ENCODE measurements at regions not wholly inside any gene's neighbourhood (a gene's known extent, or its start where the extent isn't known, plus 50 kb on each side); places are given as distances from the start of the nearest gene placed in this dataset.

GRCh38 chr2:84373391-84373790 lies 85.7 kb downstream of the SUCLG1 start:
- H3K27ac ChIP-seq (ENCODE audit: low read depth, low read length) = no peak overlapping the region
- 57% methylated on average over 1 of the region's 2 CpGs for WGBS (ENCODE audit: insufficient coverage)
- DNase-seq (ENCODE audit: low read depth in 4 of 6, low spot score in 6 of 6) = no peak

GRCh38 chr2:84362541-84362940 lies 96.5 kb downstream of the SUCLG1 start:
- WGBS (ENCODE audit: insufficient coverage) = no CpG with 5 or more reads among the region's 1 CpG

More at GRCh38 chr2:84373391-84373790, 85.7 kb downstream of the SUCLG1 start:
- Histone ChIP-seq H3K4me1 (ENCODE audit: control insufficient read depth, insufficient read depth, low read length) (no peaks in the 10 kb centered on the region), H3K4me3 (ENCODE audit: low read depth, low read length) (no peak overlapping the region), H3K36me3 (ENCODE audit: control insufficient read depth, insufficient read depth, low read length) (no peaks in the 10 kb centered on the region), H3K9me3 (ENCODE audit: control insufficient read depth, insufficient read depth, low read length) (no peaks in the 10 kb centered on the region), H3K27me3 (ENCODE audit: control insufficient read depth, insufficient read depth, low read length) (no peaks in the 10 kb centered on the region)

DNA sequence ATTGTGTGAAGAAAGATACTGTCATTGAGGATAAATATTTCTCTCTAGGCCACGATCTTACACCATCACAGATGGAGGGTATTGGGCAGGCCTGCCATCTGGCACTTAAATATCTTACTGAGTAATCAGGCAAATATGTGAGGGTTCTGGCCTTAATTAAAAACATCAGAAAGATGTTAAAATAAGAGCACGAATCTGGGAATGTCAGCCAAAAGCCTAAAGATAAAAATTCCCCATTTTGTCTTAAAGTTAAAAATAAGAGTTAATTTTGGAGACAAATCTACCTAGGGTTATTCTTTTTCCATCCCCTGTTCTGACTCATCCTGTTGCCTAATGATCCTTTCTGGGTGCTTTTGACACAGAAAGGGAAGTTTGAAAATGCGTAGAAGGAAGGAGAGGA lies 121.0 kb downstream of the SUCLG1 start:
- Histone ChIP-seq H3K36me3 (ENCODE audit: control insufficient read depth, insufficient read depth, low read length) (no peaks in the 10 kb centered on the region), H3K27me3 (ENCODE audit: control insufficient read depth, insufficient read depth, low read length) (no peaks in the 10 kb centered on the region), H3K27ac (ENCODE audit: low read depth, low read length) (no peak overlapping the region), H3K4me1 (ENCODE audit: control insufficient read depth, insufficient read depth, low read length) (no peaks in the 10 kb centered on the region), H3K4me3 (ENCODE audit: low read depth, low read length) (no peak overlapping the region), H3K9me3 (ENCODE audit: control insufficient read depth, insufficient read depth, low read length) (no peaks in the 10 kb centered on the region)
- no peak for DNase-seq (ENCODE audit: low read depth in 4 of 6, low spot score in 6 of 6)
- WGBS (ENCODE audit: insufficient coverage) = no CpG with 5 or more reads among the region's 3 CpGs

More at GRCh38 chr2:84362541-84362940, 96.5 kb downstream of the SUCLG1 start:
- H3K9me3 ChIP-seq (ENCODE audit: control insufficient read depth, insufficient read depth, low read length) = peaks cover 5% of the 10 kb centered on the region
- no peaks in the 10 kb centered on the region for H3K36me3 ChIP-seq (ENCODE audit: control insufficient read depth, insufficient read depth, low read length)
- H3K27ac ChIP-seq (ENCODE audit: low read depth, low read length) = no peak overlapping the region
- H3K4me1 ChIP-seq (ENCODE audit: control insufficient read depth, insufficient read depth, low read length) = no peaks in the 10 kb centered on the region
- H3K27me3 ChIP-seq (ENCODE audit: control insufficient read depth, insufficient read depth, low read length) = no peaks in the 10 kb centered on the region
- H3K4me3 ChIP-seq (ENCODE audit: low read depth, low read length) = no peak overlapping the region
- DNase-seq (ENCODE audit: low read depth in 4 of 6, low spot score in 6 of 6) = no peak

- Histone ChIP-seq H3K4me1 (ENCODE audit: control insufficient read depth, insufficient read depth, low read length) (no peaks in the 10 kb centered on the region), H3K27ac (ENCODE audit: low read depth, low read length) (no peak overlapping the region), H3K4me3 (ENCODE audit: low read depth, low read length) (no peak overlapping the region), H3K9me3 (ENCODE audit: control insufficient read depth, insufficient read depth, low read length) (peaks cover 1% of the 10 kb centered on the region), H3K27me3 (ENCODE audit: control insufficient read depth, insufficient read depth, low read length) (no peaks in the 10 kb centered on the region), H3K36me3 (ENCODE audit: control insufficient read depth, insufficient read depth, low read length) (no peaks in the 10 kb centered on the region)
- no peak for DNase-seq (ENCODE audit: low read depth in 4 of 6, low spot score in 6 of 6)
- no CpG with 5 or more reads among the region's 1 CpG for WGBS (ENCODE audit: insufficient coverage)
Measured at GRCh38 chr2:84327645-84328249, 131.3 kb downstream of the SUCLG1 start.

DNA sequence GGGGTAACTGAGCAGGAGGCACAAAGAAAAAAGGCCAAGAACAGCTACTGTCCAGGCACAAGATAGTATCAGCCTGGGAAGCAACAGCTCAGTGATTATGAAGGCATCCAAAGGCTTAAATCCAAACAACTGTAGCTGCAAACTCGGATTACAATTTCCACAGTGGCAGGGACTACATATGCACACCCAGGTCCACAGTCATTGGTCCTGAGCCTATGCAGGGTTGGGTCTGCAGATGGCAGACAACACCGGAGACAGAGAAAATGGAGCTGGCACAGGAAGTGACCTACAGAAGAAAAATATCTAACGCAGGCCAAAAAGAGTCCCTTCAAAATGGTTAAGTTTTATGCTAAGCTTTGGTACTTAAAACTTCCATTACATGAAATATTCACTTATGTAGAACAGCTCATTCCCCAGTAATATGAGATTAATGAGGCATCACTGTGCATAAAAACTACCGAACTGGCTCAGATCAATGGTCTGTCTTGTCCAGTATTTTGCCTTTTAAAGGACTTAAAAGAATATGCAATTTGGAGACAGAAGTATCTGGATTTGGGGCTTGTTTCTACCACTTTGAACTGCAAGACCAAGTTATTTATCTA lies 132.1 kb downstream of the SUCLG1 start:
- Histone ChIP-seq H3K27ac (ENCODE audit: low read depth, low read length) (no peak overlapping the region), H3K9me3 (ENCODE audit: control insufficient read depth, insufficient read depth, low read length) (peaks cover 1% of the 10 kb centered on the region), H3K4me3 (ENCODE audit: low read depth, low read length) (no peak overlapping the region), H3K27me3 (ENCODE audit: control insufficient read depth, insufficient read depth, low read length) (no peaks in the 10 kb centered on the region), H3K4me1 (ENCODE audit: control insufficient read depth, insufficient read depth, low read length) (no peaks in the 10 kb centered on the region), H3K36me3 (ENCODE audit: control insufficient read depth, insufficient read depth, low read length) (no peaks in the 10 kb centered on the region)
- no peak for DNase-seq (ENCODE audit: low read depth in 4 of 6, low spot score in 6 of 6)
- 100% methylated on average over 2 of the region's 4 CpGs for WGBS (ENCODE audit: insufficient coverage)

- no CpG with 5 or more reads among the region's 2 CpGs for WGBS (ENCODE audit: insufficient coverage)
- no peak overlapping the region for H3K4me3 ChIP-seq (ENCODE audit: low read depth, low read length)
- H3K9me3 ChIP-seq (ENCODE audit: control insufficient read depth, insufficient read depth, low read length) = no peaks in the 10 kb centered on the region
- H3K4me1 ChIP-seq (ENCODE audit: control insufficient read depth, insufficient read depth, low read length) = no peaks in the 10 kb centered on the region
- no peaks in the 10 kb centered on the region for H3K27me3 ChIP-seq (ENCODE audit: control insufficient read depth, insufficient read depth, low read length)
- no peaks in the 10 kb centered on the region for H3K36me3 ChIP-seq (ENCODE audit: control insufficient read depth, insufficient read depth, low read length)
- H3K27ac ChIP-seq (ENCODE audit: low read depth, low read length) = no peak overlapping the region
- DNase-seq (ENCODE audit: low read depth in 4 of 6, low spot score in 6 of 6) = no peak
Measured at GRCh38 chr2:84323890-84324289, 135.2 kb downstream of the SUCLG1 start.

DNA sequence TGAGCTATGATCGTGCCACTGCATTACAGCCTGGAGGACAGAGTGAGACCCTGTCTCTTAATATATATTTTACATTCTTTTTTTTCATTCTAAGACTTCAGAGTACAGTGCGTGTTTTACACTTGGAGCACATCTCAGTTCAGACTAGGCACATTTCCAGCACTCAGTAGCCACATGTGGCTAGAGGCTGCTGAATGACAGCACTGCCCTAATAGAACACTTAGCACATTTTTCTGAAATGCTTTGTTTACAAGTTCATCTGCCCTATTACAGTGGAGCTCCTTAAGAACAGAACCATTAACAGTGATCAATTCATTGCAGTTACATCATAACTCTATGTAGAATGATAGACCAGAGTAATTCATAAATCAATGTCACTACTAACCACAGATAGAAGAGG lies 138.1 kb downstream of the SUCLG1 start:
- no peak for DNase-seq (ENCODE audit: low read depth in 4 of 6, low spot score in 6 of 6)
- 69% methylated on average over 1 of the region's 2 CpGs for WGBS (ENCODE audit: insufficient coverage)
- Histone ChIP-seq H3K9me3 (ENCODE audit: control insufficient read depth, insufficient read depth, low read length) (no peaks in the 10 kb centered on the region), H3K36me3 (ENCODE audit: control insufficient read depth, insufficient read depth, low read length) (no peaks in the 10 kb centered on the region), H3K4me1 (ENCODE audit: control insufficient read depth, insufficient read depth, low read length) (peaks cover 4% of the 10 kb centered on the region), H3K27me3 (ENCODE audit: control insufficient read depth, insufficient read depth, low read length) (no peaks in the 10 kb centered on the region), H3K27ac (ENCODE audit: low read depth, low read length) (no peak overlapping the region), H3K4me3 (ENCODE audit: low read depth, low read length) (no peak overlapping the region)

GRCh38 chr2:84319581-84319980 lies 139.5 kb downstream of the SUCLG1 start:
- H3K36me3 ChIP-seq (ENCODE audit: control insufficient read depth, insufficient read depth, low read length) = no peaks in the 10 kb centered on the region
- H3K9me3 ChIP-seq (ENCODE audit: control insufficient read depth, insufficient read depth, low read length) = no peaks in the 10 kb centered on the region
- WGBS (ENCODE audit: insufficient coverage) = 48% methylated on average over 2 of the region's 6 CpGs
- H3K4me3 ChIP-seq (ENCODE audit: low read depth, low read length) = no peak overlapping the region
- DNase-seq (ENCODE audit: low read depth in 4 of 6, low spot score in 6 of 6) = peak in 1 of 6 donors; percentile 24
- H3K4me1 ChIP-seq (ENCODE audit: control insufficient read depth, insufficient read depth, low read length) = peaks cover 8% of the 10 kb centered on the region
- no peaks in the 10 kb centered on the region for H3K27me3 ChIP-seq (ENCODE audit: control insufficient read depth, insufficient read depth, low read length)
- no peak overlapping the region for H3K27ac ChIP-seq (ENCODE audit: low read depth, low read length)

GRCh38 chr2:84317135-84317534 lies 141.9 kb downstream of the SUCLG1 start:
- no peaks in the 10 kb centered on the region for H3K9me3 ChIP-seq (ENCODE audit: control insufficient read depth, insufficient read depth, low read length)
- no peak overlapping the region for H3K4me3 ChIP-seq (ENCODE audit: low read depth, low read length)
- no peaks in the 10 kb centered on the region for H3K36me3 ChIP-seq (ENCODE audit: control insufficient read depth, insufficient read depth, low read length)
- WGBS (ENCODE audit: insufficient coverage) = 54% methylated on average over 2 of the region's 2 CpGs
- no peak for DNase-seq (ENCODE audit: low read depth in 4 of 6, low spot score in 6 of 6)
- H3K27me3 ChIP-seq (ENCODE audit: control insufficient read depth, insufficient read depth, low read length) = no peaks in the 10 kb centered on the region
- peaks cover 8% of the 10 kb centered on the region for H3K4me1 ChIP-seq (ENCODE audit: control insufficient read depth, insufficient read depth, low read length)
- H3K27ac ChIP-seq (ENCODE audit: low read depth, low read length) = no peak overlapping the region

GRCh38 chr2:84314901-84315330 lies 144.2 kb downstream of the SUCLG1 start:
- Histone ChIP-seq H3K36me3 (ENCODE audit: control insufficient read depth, insufficient read depth, low read length) (no peaks in the 10 kb centered on the region), H3K4me1 (ENCODE audit: control insufficient read depth, insufficient read depth, low read length) (peaks cover 8% of the 10 kb centered on the region), H3K27ac (ENCODE audit: low read depth, low read length) (no peak overlapping the region), H3K4me3 (ENCODE audit: low read depth, low read length) (no peak overlapping the region), H3K9me3 (ENCODE audit: control insufficient read depth, insufficient read depth, low read length) (no peaks in the 10 kb centered on the region), H3K27me3 (ENCODE audit: control insufficient read depth, insufficient read depth, low read length) (no peaks in the 10 kb centered on the region)
- WGBS (ENCODE audit: insufficient coverage) = 25% methylated on average over 10 of the region's 11 CpGs
- peak; percentile 64 to 97 (median 81) for DNase-seq (ENCODE audit: low read depth in 4 of 6, low spot score in 6 of 6)
